ENCODE measurements at regions not wholly inside any gene's neighbourhood (a gene's known extent, or its start where the extent isn't known, plus 50 kb on each side); places are given as distances from the start of the nearest gene placed in this dataset.

DNA sequence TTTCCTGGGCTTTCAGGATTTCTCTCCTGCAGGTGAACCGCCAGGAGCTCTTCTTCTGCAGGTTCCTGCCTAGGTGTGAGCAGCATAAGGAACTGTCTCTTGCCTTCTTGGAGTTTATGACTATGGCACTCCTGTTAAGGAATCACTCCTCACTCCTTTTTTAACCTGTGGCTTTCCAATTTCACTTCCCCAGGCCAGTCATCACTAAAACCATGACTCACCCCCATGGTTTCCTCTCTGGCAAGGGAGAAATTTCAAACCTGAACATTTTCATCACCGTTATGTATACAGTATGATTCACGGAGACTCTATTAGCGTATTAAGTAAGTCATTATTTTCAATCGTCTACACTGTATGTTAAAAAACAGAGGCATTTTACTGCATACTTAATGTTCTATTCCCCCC, 78.2 kb upstream of the ARID1B start:
- no peak for TF ChIP-seq SPI1 (IDR thresholded peaks at IDR 0.05; ENCODE audit: borderline replicate concordance, low read depth)
- TF ChIP-seq, protein P1, sequence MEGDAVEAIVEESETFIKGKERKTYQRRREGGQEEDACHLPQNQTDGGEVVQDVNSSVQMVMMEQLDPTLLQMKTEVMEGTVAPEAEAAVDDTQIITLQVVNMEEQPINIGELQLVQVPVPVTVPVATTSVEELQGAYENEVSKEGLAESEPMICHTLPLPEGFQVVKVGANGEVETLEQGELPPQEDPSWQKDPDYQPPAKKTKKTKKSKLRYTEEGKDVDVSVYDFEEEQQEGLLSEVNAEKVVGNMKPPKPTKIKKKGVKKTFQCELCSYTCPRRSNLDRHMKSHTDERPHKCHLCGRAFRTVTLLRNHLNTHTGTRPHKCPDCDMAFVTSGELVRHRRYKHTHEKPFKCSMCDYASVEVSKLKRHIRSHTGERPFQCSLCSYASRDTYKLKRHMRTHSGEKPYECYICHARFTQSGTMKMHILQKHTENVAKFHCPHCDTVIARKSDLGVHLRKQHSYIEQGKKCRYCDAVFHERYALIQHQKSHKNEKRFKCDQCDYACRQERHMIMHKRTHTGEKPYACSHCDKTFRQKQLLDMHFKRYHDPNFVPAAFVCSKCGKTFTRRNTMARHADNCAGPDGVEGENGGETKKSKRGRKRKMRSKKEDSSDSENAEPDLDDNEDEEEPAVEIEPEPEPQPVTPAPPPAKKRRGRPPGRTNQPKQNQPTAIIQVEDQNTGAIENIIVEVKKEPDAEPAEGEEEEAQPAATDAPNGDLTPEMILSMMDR (IDR thresholded peaks at IDR 0.05; ENCODE audit: insufficient read depth, low read length), result no peak
- TF ChIP-seq, protein P2, sequence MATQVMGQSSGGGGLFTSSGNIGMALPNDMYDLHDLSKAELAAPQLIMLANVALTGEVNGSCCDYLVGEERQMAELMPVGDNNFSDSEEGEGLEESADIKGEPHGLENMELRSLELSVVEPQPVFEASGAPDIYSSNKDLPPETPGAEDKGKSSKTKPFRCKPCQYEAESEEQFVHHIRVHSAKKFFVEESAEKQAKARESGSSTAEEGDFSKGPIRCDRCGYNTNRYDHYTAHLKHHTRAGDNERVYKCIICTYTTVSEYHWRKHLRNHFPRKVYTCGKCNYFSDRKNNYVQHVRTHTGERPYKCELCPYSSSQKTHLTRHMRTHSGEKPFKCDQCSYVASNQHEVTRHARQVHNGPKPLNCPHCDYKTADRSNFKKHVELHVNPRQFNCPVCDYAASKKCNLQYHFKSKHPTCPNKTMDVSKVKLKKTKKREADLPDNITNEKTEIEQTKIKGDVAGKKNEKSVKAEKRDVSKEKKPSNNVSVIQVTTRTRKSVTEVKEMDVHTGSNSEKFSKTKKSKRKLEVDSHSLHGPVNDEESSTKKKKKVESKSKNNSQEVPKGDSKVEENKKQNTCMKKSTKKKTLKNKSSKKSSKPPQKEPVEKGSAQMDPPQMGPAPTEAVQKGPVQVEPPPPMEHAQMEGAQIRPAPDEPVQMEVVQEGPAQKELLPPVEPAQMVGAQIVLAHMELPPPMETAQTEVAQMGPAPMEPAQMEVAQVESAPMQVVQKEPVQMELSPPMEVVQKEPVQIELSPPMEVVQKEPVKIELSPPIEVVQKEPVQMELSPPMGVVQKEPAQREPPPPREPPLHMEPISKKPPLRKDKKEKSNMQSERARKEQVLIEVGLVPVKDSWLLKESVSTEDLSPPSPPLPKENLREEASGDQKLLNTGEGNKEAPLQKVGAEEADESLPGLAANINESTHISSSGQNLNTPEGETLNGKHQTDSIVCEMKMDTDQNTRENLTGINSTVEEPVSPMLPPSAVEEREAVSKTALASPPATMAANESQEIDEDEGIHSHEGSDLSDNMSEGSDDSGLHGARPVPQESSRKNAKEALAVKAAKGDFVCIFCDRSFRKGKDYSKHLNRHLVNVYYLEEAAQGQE (IDR thresholded peaks at IDR 0.05; ENCODE audit: insufficient replicate concordance, low read depth), result no peak
